Esophagus muscularis mucosa (tissue), 4 donors: ENCODE measurements at regions not wholly inside any gene's neighbourhood (a gene's known extent, or its start where the extent isn't known, plus 50 kb on each side); places are given as distances from the start of the nearest gene placed in this dataset.

Experiments used
- DNase-seq: peaks from one replicate; pipeline ENCODE4 v3.0.0-alpha.2; 2017; ENCODE audit errors: extremely low spot score
- H3K27ac ChIP-seq, 4 donors: fragments of 200-600 bp; sonication (generic); replicated peaks in 1 of 4; 1 replicate in 3 of 4; 2 replicates in 1 of 4; pipeline ENCODE4 v1.5.1; 2016 to 2019; ENCODE audit warnings: mild to moderate bottlenecking in 1 of 4
- H3K27me3 ChIP-seq, 4 donors: fragments of 200-600 bp; sonication (generic); one replicate each; pipeline versions ENCODE4 v1.5.1 to v1.6.0; 2016 to 2019
- H3K36me3 ChIP-seq, 4 donors: fragments of 200-600 bp; sonication (generic); one replicate each; pipeline ENCODE4 v1.5.1; 2016 to 2019
- H3K4me1 ChIP-seq, 4 donors: fragments of 200-600 bp; sonication (generic); one replicate each; pipeline ENCODE4 v1.5.1; 2016 to 2019
- H3K4me3 ChIP-seq, 4 donors: fragments of 200-600 bp; sonication (generic); 1 replicate in 2 of 4; 2 replicates in 2 of 4; pipeline ENCODE4 v1.5.1; 2016 to 2019; ENCODE audit warnings: mild to moderate bottlenecking in 4 of 4, moderate library complexity in 1 of 4
- H3K9me3 ChIP-seq, 4 donors: fragments of 200-600 bp; sonication (generic); 1 replicate in 3 of 4; 2 replicates in 1 of 4; pipeline ENCODE4 v1.5.1; 2016 to 2019
- EP300 ChIP-seq: sonication (generic); formaldehyde crosslinking; IDR thresholded peaks from one replicate; pipeline ENCODE4 v1.6.1; 2017; ENCODE audit warnings: antibody characterized with exemption
- POLR2A ChIP-seq: fragments of 450-650 bp; IDR thresholded peaks from one replicate; pipeline ENCODE4 v1.6.1; 2017; ENCODE audit warnings: antibody characterized with exemption, moderate library complexity, mild to moderate bottlenecking, low read depth
- POLR2AphosphoS5 ChIP-seq, 2 donors: sonication (generic); formaldehyde crosslinking; IDR thresholded peaks; one replicate each; pipeline ENCODE4 v1.6.1; 2017; ENCODE audit warnings: antibody characterized with exemption in 2 of 2
- WGBS: methylation state at CpG from one replicate; pipeline ENCODE4 v1.1.5; 2018; 5-methylcytosine and 5-hydroxymethylcytosine counted together
- intact Hi-C: fragments of 100-400 bp; cut with DNase I; formaldehyde crosslinking; loops from one replicate; pipeline ENCODE4 v1.15.1; 2023
- TF ChIP-seq, protein P1 (sequence below), 3 experiments: fragments of 200-600 bp in 2 of 3; fragments of 450-650 bp in 1 of 3; sonication (generic) in 2 of 3; IDR thresholded peaks; one replicate each; pipeline ENCODE4 v1.5.1; 2017 to 2019; ENCODE audit warnings: antibody characterized with exemption in 3 of 3, mild to moderate bottlenecking in 2 of 3, moderate library complexity in 1 of 3

DNA sequence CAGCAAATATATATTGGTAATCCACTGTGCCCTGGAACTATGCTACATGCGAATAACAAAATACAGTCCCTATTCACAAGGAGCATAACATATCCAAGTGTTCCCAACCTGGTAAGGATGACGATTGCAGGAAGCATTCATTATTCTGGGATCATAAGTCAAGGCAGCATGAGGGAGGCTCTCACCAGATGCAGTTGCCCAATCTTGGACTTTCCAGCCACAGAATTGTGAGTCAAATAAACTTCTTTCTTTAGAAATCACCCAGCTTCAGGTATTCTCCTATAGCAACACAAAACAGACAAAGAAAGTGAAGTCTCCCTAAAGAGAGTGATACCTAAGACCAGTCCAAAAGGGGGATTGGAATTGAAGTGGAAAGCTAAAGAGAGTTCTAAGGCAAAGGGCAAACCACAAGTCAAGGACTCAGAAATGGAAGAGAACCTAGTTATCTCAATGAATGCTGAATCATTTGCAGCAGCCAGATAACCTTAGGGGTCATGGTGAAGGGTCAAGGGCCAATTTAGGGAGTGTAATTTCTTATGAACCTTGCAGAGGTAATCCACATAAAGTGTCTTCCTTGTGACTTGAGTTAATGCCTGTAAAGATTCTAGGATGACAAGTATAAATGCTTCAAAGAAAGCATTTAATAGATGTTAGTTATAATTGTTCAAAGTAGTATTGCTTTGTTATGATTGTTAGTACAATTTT lies 103.1 kb upstream of the PCDH7 start:
- DNase-seq: no peak
- Histone ChIP-seq H3K36me3 (no peaks in the 10 kb centered on the region), H3K27ac (no peak overlapping the region), H3K4me3 (no peak overlapping the region), H3K27me3 (no peaks in the 10 kb centered on the region), H3K9me3 (no peaks in the 10 kb centered on the region), H3K4me1 (no peaks in the 10 kb centered on the region)
- intact Hi-C loops: no loop called here
- WGBS: 80% methylated on average over 2 of the region's 2 CpGs
- TF ChIP-seq, protein P1, sequence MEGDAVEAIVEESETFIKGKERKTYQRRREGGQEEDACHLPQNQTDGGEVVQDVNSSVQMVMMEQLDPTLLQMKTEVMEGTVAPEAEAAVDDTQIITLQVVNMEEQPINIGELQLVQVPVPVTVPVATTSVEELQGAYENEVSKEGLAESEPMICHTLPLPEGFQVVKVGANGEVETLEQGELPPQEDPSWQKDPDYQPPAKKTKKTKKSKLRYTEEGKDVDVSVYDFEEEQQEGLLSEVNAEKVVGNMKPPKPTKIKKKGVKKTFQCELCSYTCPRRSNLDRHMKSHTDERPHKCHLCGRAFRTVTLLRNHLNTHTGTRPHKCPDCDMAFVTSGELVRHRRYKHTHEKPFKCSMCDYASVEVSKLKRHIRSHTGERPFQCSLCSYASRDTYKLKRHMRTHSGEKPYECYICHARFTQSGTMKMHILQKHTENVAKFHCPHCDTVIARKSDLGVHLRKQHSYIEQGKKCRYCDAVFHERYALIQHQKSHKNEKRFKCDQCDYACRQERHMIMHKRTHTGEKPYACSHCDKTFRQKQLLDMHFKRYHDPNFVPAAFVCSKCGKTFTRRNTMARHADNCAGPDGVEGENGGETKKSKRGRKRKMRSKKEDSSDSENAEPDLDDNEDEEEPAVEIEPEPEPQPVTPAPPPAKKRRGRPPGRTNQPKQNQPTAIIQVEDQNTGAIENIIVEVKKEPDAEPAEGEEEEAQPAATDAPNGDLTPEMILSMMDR (IDR thresholded peaks at IDR 0.05): no peak
- TF ChIP-seq EP300 (no peak), POLR2A (no peak), POLR2AphosphoS5 (IDR thresholded peaks at IDR 0.05) (no peak)

DNA sequence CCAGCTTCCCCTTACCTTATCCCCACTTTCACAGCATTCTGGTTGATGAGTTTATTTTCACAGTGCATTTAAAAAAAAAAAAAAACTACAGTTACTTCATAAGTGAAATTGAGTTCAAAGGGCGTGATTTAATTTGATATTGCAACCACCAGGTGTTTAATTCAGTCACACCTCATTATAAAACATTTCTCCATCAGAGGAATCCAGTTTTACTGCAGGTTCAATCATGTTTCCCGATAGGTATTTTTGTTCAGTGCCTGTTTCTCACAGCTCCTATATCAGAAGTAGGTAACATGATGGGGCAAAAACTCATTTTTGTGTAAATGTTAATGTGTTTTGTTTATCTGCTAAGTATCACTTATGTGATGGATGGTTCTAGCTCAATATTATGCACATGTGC lies 102.3 kb upstream of the PCDH7 start:
- WGBS: 70% methylated on average over 2 of the region's 2 CpGs
- Histone ChIP-seq H3K4me1 (no peaks in the 10 kb centered on the region), H3K36me3 (no peaks in the 10 kb centered on the region), H3K27ac (no peak overlapping the region), H3K9me3 (no peaks in the 10 kb centered on the region), H3K4me3 (no peak overlapping the region), H3K27me3 (no peaks in the 10 kb centered on the region)
- DNase-seq: no peak
- intact Hi-C loops: no loop called here
- no peak for TF ChIP-seq EP300
- TF ChIP-seq POLR2A: no peak
- TF ChIP-seq, protein P1 (IDR thresholded peaks at IDR 0.05): no peak
- TF ChIP-seq POLR2AphosphoS5 (IDR thresholded peaks at IDR 0.05): no peak

DNA sequence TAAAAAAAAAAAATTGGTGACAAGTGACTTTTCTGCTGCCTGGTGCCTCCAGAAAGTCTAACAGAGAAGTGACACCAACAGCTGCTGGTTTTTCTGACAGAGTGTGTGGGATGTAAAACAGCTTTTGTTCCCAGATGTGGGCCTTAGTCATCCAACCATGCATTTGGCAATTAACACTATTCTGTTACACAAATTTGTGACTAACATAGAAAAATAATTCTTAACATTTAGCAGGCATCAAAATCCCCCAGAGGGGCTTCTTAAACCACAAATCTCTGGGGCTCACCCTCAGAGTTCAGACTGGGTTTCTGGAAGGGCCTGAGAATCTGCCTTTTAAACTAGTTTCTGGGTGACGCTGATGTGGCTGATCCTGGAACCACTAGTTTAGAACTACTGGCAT lies 100.5 kb upstream of the PCDH7 start:
- intact Hi-C loops: no loop called here
- 0% methylated on average over 1 of the region's 1 CpG for WGBS

DNA sequence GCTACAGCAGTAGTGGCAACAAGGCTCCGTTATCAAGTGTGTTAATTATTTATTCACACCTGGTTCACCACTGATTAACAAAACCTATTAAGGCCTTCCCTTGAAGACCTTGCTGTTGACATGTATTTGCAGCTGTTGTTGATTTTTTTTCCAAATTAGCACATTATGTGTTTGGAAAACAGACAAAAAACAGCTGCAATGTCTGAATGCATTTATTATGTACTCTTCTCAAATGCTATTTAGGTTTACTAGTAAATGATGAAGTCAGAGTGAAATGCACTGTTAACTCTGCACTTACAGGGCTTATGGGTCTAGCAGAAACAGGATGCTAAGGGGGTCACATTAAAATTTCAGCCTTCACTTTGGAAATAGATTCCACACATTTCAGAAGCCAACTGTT lies 99.5 kb upstream of the PCDH7 start:
- 81% methylated on average over 1 of the region's 1 CpG for WGBS
- Histone ChIP-seq H3K4me3 (no peak overlapping the region), H3K4me1 (no peaks in the 10 kb centered on the region), H3K27ac (no peak overlapping the region), H3K9me3 (no peaks in the 10 kb centered on the region), H3K27me3 (no peaks in the 10 kb centered on the region), H3K36me3 (no peaks in the 10 kb centered on the region)
- TF ChIP-seq POLR2AphosphoS5 (IDR thresholded peaks at IDR 0.05) (no peak), EP300 (no peak)
- TF ChIP-seq, protein P1 (IDR thresholded peaks at IDR 0.05): no peak
- no peak for DNase-seq
- intact Hi-C loops: no loop called here

More for the DNA sequence above, 100.5 kb upstream of the PCDH7 start:
- Histone ChIP-seq H3K9me3 (no peaks in the 10 kb centered on the region), H3K4me1 (no peaks in the 10 kb centered on the region), H3K4me3 (no peak overlapping the region), H3K27ac (no peak overlapping the region), H3K36me3 (no peaks in the 10 kb centered on the region), H3K27me3 (no peaks in the 10 kb centered on the region)
- TF ChIP-seq EP300 (no peak), POLR2AphosphoS5 (IDR thresholded peaks at IDR 0.05) (no peak), POLR2A (no peak)
- TF ChIP-seq, protein P1 (IDR thresholded peaks at IDR 0.05): no peak
- no peak for DNase-seq

DNA sequence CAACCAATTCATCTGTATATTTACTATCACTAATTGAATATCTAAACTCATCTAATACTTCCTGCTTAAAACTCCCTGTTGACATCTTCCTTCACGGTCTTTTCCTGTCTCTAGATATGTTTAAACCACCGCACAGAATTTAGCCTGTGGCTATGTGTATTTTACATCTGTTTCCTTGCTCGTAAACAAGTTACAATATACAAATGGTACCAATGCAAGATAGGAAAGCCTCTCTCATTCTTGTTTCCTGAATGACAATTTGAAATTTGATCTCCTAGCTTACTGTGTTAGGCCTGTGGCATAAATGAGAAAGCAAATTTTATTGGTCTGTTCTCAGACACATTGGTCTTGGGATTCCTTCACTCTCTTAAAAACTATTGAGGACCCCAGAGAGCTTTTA lies 89.7 kb upstream of the PCDH7 start:
- no peaks in the 10 kb centered on the region for H3K4me1 ChIP-seq
- no peaks in the 10 kb centered on the region for H3K36me3 ChIP-seq
- DNase-seq: no peak
- no peak overlapping the region for H3K4me3 ChIP-seq
- TF ChIP-seq, protein P1 (IDR thresholded peaks at IDR 0.05): no peak
- no peak for TF ChIP-seq EP300
- TF ChIP-seq POLR2A: no peak
- TF ChIP-seq POLR2AphosphoS5 (IDR thresholded peaks at IDR 0.05): no peak
- no peaks in the 10 kb centered on the region for H3K27me3 ChIP-seq
- 69% methylated on average over 3 of the region's 3 CpGs for WGBS
- H3K9me3 ChIP-seq: peaks cover 0 to 3% (median 0%) of the 10 kb centered on the region in 4 donors
- intact Hi-C loops: no loop called here
- no peak overlapping the region for H3K27ac ChIP-seq
